ENCODE measurements at regions not wholly inside any gene's neighbourhood (a gene's known extent, or its start where the extent isn't known, plus 50 kb on each side); places are given as distances from the start of the nearest gene placed in this dataset.

- no peaks in the 10 kb centered on the region for H4K20me1 ChIP-seq (ENCODE audit: control insufficient read depth, insufficient read depth)
- H3K4me2 ChIP-seq (ENCODE audit: control insufficient read depth, insufficient read depth), result no peak overlapping the region
- no peaks in the 10 kb centered on the region for H3K79me2 ChIP-seq (ENCODE audit: control insufficient read depth, insufficient read depth, low read length)
- H2AFZ ChIP-seq (ENCODE audit: control insufficient read depth, low read depth, low read length), result no peak overlapping the region
- no peak overlapping the region for H3K27ac ChIP-seq (ENCODE audit: control insufficient read depth, insufficient read depth)
- H3K27me3 ChIP-seq (replicated peaks in 1 of 2; ENCODE audit: control insufficient read depth in 2 of 2, insufficient read depth in 2 of 2, low read length in 1 of 2), result no peaks in the 10 kb centered on the region
- POLR2A ChIA-PET, result no interaction called here
- no peaks in the 10 kb centered on the region for H3K9me3 ChIP-seq (replicated peaks; ENCODE audit: control insufficient read depth, insufficient read depth, low read length)
- H3K4me3 ChIP-seq, result no peak overlapping the region
- no peak overlapping the region for H3K9ac ChIP-seq (ENCODE audit: control insufficient read depth, insufficient read depth, low read length)
- RAD21 ChIA-PET (ENCODE audit: unreplicated experiment), result no interaction called here
- DNase-seq (ENCODE audit: low read depth, low spot score), result no peak
- H3K36me3 ChIP-seq (ENCODE audit: control insufficient read depth in 2 of 2, insufficient read depth in 2 of 2, low read length in 1 of 2), result no peaks in the 10 kb centered on the region
- intact Hi-C loops (cut with micrococcal nuclease; ENCODE audit: unreplicated experiment) (no loop called here), in situ Hi-C loops (cut with MboI) (no loop called here)
- TF ChIP-seq BMI1 (IDR thresholded peaks at IDR 0.05; ENCODE audit: borderline replicate concordance) (no peak), CHD2 (IDR thresholded peaks at IDR 0.05; ENCODE audit: borderline replicate concordance, low read depth, low read length) (no peak), EP300 (IDR thresholded peaks at IDR 0.05; ENCODE audit: borderline replicate concordance in 1 of 2, control insufficient read depth in 1 of 2, low read depth in 2 of 2, low read length in 2 of 2) (no peak), PML (IDR thresholded peaks at IDR 0.05; ENCODE audit: low read length) (no peak), REST (IDR thresholded peaks at IDR 0.05; ENCODE audit: low read depth, low read length) (no peak), MTA3 (IDR thresholded peaks at IDR 0.05; ENCODE audit: borderline replicate concordance, low read length) (no peak), NR2C2 (IDR thresholded peaks at IDR 0.05; ENCODE audit: borderline replicate concordance, control insufficient read depth, insufficient read length, low read depth) (no peak), PAX8 (IDR thresholded peaks at IDR 0.05) (no peak), FOS (IDR thresholded peaks at IDR 0.05; ENCODE audit: borderline replicate concordance, extremely low read depth, insufficient read length) (no peak), POU2F2 (IDR thresholded peaks at IDR 0.05; ENCODE audit: borderline replicate concordance, low read depth, low read length) (no peak), IRF3 (IDR thresholded peaks at IDR 0.05) (no peak), ZNF687 (IDR thresholded peaks at IDR 0.05) (no peak), ATF7 (IDR thresholded peaks at IDR 0.05; ENCODE audit: low read depth) (no peak), IKZF2 (IDR thresholded peaks at IDR 0.05) (no peak)
- BruUV-seq (replicated peaks), result no TSS peak
- no peak for FAIRE-seq
- SMC1A ChIA-PET (ENCODE audit: uncharacterized antibody, unreplicated experiment), result interaction anchor here (1.2 kb wide), 1 partner anchor 9 kb away, joined by 3 read pairs; no protein-coding TSS in a partner anchor
- H3K4me1 ChIP-seq (ENCODE audit: control insufficient read depth, insufficient read depth, low read length), result no peaks in the 10 kb centered on the region
- no peak for ATAC-seq
- CTCF ChIA-PET, result no interaction called here
Measured at GRCh38 chr7:118759921-118760320, 535.4 kb downstream of the ANKRD7 start.
